Suppressor macrophage treated with lipopolysaccharide for 1 hour (primary cell): ENCODE measurements at regions not wholly inside any gene's neighbourhood (a gene's known extent, or its start where the extent isn't known, plus 50 kb on each side); places are given as distances from the start of the nearest gene placed in this dataset.

Experiments
- DNase-seq, 3 donors: peaks; one replicate each; pipeline ENCODE4 v3.0.0-alpha.2; 2020 to 2022

GRCh38 chr6:10028222-10028621 lies 386.7 kb downstream of the TFAP2A start:
- DNase-seq, result no peak

- no peak for DNase-seq
Measured at GRCh38 chr6:10019851-10020250, 395.0 kb downstream of the TFAP2A start.

GRCh38 chr6:10014557-10014956 lies 400.3 kb downstream of the TFAP2A start:
- DNase-seq, result no peak

- DNase-seq, result no peak
Measured at GRCh38 chr6:10000551-10000950, 414.3 kb downstream of the TFAP2A start.

- DNase-seq, result no peak
Measured at GRCh38 chr6:9999796-10000195, 415.1 kb downstream of the TFAP2A start.

GRCh38 chr6:9986273-9986672 lies 428.6 kb downstream of the TFAP2A start:
- no peak for DNase-seq

GRCh38 chr6:9985481-9985880 lies 429.4 kb downstream of the TFAP2A start:
- DNase-seq, result no peak

GRCh38 chr6:9984607-9985006 lies 430.3 kb downstream of the TFAP2A start:
- DNase-seq, result no peak

GRCh38 chr6:9983168-9983567 lies 431.7 kb downstream of the TFAP2A start:
- DNase-seq, result no peak

GRCh38 chr6:9982215-9982614 lies 432.7 kb downstream of the TFAP2A start:
- no peak for DNase-seq

GRCh38 chr6:9979996-9980395 lies 434.9 kb downstream of the TFAP2A start:
- DNase-seq, result no peak

- no peak for DNase-seq
Measured at GRCh38 chr6:9978480-9978879, 436.4 kb downstream of the TFAP2A start.

GRCh38 chr6:9977411-9977810 lies 437.5 kb downstream of the TFAP2A start:
- DNase-seq, result no peak

GRCh38 chr6:9961646-9962045 lies 453.2 kb downstream of the TFAP2A start:
- no peak for DNase-seq

GRCh38 chr6:9957215-9957759 lies 457.6 kb downstream of the TFAP2A start:
- no peak for DNase-seq

- DNase-seq, result no peak
Measured at GRCh38 chr6:9948678-9949077, 466.2 kb downstream of the TFAP2A start.

- DNase-seq, result no peak
Measured at GRCh38 chr6:9943986-9944385, 470.9 kb downstream of the TFAP2A start.

GRCh38 chr6:9943026-9943425 lies 471.8 kb downstream of the TFAP2A start:
- no peak for DNase-seq

- DNase-seq, result no peak
Measured at GRCh38 chr6:9942131-9942530, 472.7 kb downstream of the TFAP2A start.

GRCh38 chr6:9938801-9939200 lies 476.1 kb downstream of the TFAP2A start:
- no peak for DNase-seq

- no peak for DNase-seq
Measured at GRCh38 chr6:9937031-9937763, 477.7 kb downstream of the TFAP2A start.

- DNase-seq, result no peak
Measured at GRCh38 chr6:9936551-9936950, 478.3 kb downstream of the TFAP2A start.

GRCh38 chr6:9933677-9934076 lies 481.2 kb downstream of the TFAP2A start:
- DNase-seq, result no peak

GRCh38 chr6:9927275-9927674 lies 487.6 kb downstream of the TFAP2A start:
- DNase-seq, result no peak

- DNase-seq, result no peak
Measured at GRCh38 chr6:9924971-9925370, 489.9 kb downstream of the TFAP2A start.
